ENCODE measurements at regions not wholly inside any gene's neighbourhood (a gene's known extent, or its start where the extent isn't known, plus 50 kb on each side); places are given as distances from the start of the nearest gene placed in this dataset.

GRCh38 chrX:126265116-126265515 is 99.0 kb upstream of the DCAF12L2 start:
- TF ChIP-seq CTCF (conservative IDR thresholded peaks at IDR 0.05; ENCODE audit: low read depth in 2 of 2) (no peak), NANOG (IDR thresholded peaks at IDR 0.05; ENCODE audit: borderline replicate concordance) (no peak), POLR2AphosphoS5 (IDR thresholded peaks at IDR 0.05; ENCODE audit: low read depth) (no peak), EZH2 (IDR thresholded peaks at IDR 0.05; ENCODE audit: low read depth, unreplicated experiment) (no peak), CREB1 (CRISPR knock-in tag; IDR thresholded peaks at IDR 0.05; ENCODE audit: low read depth) (no peak), REST (IDR thresholded peaks at IDR 0.05; ENCODE audit: unreplicated experiment) (no peak), JUNB (IDR thresholded peaks at IDR 0.05; ENCODE audit: unreplicated experiment) (no peak), STAT1 (IDR thresholded peaks at IDR 0.05; ENCODE audit: unreplicated experiment) (no peak), ZNF331 (CRISPR knock-in tag; IDR thresholded peaks at IDR 0.05; ENCODE audit: low read depth) (no peak), ZNF114 (CRISPR knock-in tag; IDR thresholded peaks at IDR 0.05) (no peak), EZH2phosphoT487 (IDR thresholded peaks at IDR 0.05; ENCODE audit: unreplicated experiment) (no peak), ETS1 (IDR thresholded peaks at IDR 0.05) (no peak), ZNF462 (CRISPR knock-in tag; IDR thresholded peaks at IDR 0.05) (no peak)
